GM21723 (cell line): ENCODE measurements at regions not wholly inside any gene's neighbourhood (a gene's known extent, or its start where the extent isn't known, plus 50 kb on each side); places are given as distances from the start of the nearest gene placed in this dataset.

Source experiments
- ATAC-seq: cut with Tn5 transposase; IDR thresholded peaks from one replicate; pipeline ENCODE4 v1.9.1; 2021; ENCODE audit warnings: mild to moderate bottlenecking, moderate library complexity; ENCODE audit not compliant: unreplicated experiment

DNA sequence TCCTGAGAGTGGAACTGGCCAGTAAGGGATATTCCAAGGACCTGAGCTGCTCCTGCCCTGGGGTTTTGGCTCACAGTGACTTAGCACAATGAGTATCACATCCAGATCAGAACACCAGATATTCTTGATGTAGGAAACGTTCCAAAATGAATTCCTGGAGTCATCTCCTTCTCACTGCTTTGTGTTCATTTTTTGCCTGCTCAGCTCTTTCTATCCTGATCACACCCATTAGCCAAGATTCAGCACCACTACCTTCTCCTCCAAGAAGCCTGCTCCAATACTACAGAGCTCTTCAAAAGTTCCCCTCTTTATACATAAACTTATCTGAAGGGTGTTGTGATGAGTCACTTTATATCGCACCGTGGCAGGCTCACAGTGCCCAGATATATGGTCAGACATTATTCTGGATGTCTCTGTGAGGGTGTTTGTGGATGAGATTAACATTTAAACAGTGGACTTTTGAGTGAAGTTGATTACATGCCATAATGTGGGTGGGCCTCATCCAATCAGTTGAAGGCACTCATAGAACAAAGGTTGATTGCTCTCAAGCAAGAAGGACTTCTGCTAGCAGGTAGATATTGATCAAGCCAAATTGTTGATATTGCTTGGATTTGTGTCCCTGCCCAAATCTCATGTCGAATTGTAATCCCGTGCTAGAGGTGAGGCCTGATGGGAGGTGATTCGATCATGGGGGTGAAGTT, 1155.2 kb upstream of the AUTS2 start:
- ATAC-seq, result no peak

DNA sequence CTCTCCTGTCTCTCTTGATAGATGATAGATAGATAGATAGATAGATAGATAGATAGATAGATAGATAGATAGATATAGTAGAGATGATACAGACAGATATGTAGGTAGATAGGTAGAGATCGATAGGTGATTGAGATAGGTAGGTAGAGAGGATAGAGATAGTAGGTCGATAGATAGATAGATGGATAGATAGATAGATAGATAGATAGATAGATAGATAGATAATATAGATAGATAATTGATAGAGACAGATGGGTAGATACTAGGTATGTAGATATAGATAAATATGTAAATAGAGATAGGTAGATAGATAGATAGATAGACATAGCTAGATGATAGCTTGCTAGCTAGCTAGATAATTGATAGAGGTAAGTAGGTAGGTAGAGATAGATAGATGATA, 1154.2 kb upstream of the AUTS2 start:
- no peak for ATAC-seq

DNA sequence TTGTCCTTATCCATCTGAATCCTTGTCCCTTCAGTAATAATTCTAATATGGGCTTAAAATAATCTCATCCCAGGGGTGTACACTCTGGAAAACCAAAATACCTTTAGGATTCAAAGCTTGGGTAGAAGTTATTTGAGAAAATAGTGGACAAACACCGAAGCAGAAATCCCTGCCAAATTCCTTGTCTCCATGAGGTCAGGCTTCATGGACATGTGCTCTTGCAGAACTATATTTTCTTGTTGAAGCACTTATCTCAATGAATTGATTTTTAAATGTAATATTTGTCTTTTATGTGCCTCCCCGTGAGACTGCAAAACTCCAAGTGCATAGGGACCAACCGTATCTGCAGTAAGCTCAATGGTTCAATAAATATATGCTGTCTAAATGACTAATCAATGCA, 1153.3 kb upstream of the AUTS2 start:
- no peak for ATAC-seq

DNA sequence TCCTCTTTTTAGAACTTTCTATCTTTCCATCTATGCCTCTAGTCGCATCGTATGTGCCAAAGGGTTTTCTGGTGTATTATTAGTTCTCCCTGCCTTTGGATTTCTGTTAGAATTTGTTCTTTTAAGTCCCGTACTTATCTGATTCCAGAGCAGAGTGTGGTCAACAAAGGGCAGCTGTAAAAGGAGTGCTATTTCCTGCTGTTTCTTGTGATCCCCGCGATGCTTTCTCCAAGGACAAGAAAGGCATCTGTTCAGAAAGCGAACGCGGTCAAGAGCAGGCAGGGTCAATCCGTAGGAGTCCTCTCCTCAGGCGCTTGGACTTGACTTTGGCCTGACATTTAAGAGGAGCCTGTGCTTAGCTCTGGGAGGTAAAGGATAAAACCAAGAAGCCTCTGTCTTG, 1152.1 kb upstream of the AUTS2 start:
- no peak for ATAC-seq

DNA sequence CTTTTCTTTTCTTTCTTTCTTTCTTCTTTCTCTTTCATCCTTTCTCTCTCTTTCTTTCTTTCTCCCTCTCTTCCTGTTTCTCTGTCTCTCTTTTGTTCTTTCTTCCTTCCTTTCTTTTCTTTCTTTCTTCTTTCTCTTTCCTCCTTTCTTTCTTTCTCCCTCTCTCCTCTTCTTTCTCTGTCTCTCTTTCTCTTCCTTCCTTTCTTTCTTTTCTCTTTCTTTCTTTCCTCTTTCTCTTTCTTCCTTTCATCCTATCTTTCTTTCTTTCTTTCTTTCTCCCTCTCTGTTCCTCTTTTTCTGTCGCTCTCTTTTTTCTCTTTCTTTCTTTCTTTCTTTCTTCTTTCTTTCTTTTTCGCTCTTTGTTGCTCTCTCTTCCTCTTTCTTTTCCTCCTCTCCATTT, 1149.2 kb upstream of the AUTS2 start:
- no peak for ATAC-seq

DNA sequence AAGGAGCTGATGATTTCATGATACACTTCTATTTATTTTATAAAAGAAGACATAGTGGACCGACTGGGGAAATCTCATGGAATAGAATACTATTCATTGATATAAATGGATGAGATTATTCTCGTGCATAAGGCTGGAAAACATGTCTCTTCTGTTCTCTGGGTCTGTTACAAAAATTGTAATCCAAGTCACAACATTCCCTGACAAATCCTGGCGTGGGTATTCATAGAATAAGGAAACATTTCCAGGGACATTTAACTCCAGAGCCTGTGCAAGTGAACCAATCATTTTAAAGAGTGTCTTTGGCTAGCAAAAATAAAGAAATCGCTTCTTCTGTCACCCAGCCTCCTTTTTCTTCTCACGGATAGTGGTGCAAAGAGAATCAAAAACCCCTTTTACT, 1148.5 kb upstream of the AUTS2 start:
- no peak for ATAC-seq

DNA sequence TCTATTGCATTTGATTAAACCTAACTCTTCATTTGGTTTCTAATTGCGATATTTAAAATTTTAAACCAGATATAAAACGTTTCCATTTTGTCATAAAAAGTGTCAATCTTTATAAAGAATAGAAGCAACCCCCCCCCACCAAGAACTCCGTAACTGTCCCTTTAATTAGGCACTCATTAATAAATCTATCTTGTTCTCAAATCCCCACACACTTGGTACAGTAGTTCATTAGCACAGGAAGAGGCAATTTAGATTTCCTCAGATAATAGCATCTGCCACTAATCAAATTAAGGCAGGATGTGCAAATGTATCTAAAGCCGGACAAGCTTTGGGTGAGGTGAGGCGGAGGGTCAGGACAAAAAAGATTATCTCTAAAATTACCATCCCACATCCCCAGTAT, 1143.3 kb upstream of the AUTS2 start:
- ATAC-seq, result no peak

DNA sequence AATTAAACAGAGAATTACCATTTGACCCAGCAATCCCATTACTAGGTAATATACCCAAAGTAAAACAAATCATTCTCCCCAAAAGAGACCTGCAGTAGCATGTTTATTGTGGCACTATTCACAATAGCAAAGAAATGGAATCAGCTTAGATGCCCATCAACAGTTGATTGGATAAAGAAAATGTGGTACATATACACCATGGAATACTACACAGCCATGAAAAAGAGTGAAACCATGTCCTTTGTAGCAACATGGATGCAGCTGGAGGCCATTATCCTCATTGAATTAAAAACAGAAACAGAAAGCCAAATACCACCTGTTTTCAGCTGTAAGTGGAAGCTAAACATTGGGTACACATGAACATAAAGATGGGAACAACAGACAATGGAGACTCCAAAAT, 1141.8 kb upstream of the AUTS2 start:
- no peak for ATAC-seq

DNA sequence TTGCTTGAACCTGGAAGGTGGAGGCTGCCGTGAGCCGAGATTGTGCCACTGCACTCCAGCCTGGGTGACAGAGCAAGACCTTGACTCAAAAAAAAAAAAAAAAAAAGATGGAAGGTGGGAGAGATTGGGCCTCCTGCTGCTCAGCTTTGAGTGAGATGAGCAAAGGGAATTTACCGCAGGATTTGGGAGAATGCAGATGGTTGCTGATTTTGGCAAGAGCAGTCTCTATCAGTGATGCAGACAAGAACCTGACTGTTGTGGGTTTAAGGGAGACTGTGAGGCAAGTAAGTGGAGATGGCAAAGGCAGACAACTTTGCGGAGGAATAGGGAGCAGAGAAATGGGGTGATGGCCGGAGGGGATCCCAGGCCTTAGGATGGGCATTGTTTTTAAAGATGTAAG, 1140.8 kb upstream of the AUTS2 start:
- ATAC-seq, result no peak

DNA sequence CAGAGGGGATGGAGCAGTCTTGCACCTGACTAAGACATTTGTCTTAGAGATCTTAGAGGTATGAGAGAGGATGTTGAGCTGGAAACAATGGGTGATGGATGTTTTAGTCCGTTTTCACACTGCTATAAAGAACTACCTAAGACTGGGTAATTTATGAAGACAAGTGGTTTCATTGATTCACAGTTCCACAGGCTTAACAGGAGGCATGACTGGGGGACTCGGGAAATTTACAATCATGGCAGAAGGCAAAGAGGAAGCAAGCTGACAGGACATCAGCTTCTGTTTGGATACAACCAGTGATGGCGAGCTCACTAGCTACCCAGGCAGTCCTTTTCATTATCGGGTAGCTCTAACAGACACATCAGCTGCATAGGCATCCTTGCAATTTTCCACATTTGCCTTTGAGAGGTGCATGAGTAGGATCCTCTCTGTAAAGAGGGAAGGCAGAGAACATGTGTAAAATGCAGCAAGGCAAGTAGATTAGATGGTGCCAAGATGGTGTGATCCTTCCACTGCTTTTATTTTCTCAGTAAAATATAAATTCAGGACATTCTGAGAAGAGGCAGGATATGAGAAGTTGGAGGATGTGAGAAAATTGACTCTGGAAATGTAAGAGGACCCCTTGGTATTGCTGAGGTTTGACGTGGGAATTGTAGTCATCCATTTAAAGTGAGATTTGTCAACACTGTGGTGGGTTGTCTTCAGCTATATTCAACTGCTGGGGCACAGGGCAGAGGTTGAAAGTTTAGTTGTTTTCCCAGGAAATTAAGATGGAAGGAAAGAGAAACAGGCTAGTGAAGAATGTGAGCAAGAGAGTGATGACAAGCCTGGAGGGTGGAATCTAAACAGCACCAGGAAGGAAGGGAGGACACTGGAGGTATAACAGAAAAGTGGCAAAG, 1140.0 kb upstream of the AUTS2 start:
- ATAC-seq, result no peak

DNA sequence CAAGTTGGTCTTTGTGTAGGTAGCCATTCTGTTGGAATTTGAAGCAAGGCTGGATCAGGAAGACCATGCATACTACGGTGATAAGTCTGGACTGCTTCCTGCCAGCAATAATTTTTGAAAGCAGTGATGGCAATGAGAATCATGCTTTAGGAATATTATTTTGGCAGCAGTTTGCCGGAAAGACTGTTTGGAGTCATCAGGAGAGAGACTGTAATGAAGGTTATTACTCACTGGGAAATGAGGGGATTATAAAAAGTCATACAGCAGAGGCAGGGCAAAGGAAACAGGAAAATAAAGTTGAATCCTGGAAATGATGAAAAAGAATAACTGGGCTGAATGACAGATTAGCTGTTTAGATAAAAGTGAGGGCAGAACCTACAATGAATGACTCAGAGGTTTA, 1136.8 kb upstream of the AUTS2 start:
- no peak for ATAC-seq

DNA sequence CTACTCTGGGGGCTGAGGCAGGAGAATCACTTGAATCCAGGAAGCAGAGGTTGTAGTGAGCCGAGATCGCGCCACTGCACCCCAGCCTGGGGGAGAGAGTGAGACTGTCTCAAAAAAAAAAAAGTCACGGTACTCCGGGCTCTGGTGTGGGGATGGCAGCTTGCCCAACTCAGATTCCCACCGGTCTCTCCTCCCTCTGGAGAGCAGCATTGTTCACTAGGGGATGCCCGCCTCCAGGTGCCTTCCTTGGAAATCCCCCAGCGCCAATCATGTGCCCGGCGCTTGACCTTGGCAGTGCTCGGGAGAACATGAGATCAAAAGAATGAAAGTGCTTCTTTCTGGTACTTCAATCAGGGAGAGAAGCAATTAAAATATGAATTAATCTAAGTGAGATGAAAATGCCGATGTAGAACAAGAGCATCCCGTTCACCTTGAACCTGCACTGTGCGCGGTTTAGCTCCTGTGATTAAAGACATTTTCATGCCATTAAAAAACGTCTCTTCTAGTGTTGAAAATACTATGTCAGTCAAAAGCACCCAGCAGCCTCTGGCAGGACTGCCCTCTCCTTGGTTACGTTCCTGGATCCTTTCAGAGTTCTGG, 1127.3 kb upstream of the AUTS2 start:
- no peak for ATAC-seq

DNA sequence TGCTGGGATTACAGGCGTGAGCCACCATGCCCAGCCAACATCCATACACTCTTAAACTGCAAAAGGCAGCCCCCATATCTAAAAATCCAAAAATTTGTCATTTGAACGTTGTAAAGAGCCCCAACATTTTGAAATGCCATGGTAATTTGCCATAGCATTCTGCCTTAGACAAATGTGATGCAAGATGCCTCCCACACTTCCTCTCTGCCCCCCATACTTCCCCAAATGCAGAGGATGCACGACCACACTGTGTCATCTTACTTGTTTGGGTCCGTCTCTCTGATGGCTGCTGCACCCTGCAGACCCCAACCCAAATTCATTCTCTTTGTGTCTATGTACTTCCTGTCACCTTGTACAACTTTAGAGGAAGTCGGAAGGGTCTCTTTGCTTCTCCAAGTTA, 1125.6 kb upstream of the AUTS2 start:
- ATAC-seq, result no peak

DNA sequence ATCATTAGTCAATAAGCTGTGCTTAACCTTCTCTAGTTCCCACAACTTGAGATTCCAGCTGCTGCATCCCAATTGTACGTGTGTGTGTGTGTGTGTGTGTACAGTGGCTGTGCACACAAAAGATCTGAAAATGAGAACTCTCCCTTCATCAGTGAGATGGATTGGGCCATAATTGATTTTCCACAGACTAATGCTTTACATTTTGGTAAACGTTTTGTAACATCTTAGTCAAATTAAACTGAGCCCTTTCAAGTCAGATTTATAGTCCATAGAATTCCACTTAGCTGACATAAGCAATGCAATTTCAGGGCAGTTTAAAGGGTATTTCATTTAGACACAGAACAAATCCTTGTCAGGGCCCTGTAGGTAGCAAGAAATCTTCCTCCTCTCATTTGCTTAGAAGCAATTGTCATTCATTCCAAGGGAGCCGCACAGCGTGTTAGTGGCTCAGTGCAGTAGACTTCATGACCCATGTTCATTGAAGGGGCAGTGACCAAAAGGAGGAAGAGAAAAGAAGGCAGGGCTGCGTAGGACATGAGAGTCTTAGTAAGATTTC, 1123.5 kb upstream of the AUTS2 start:
- ATAC-seq, result no peak

DNA sequence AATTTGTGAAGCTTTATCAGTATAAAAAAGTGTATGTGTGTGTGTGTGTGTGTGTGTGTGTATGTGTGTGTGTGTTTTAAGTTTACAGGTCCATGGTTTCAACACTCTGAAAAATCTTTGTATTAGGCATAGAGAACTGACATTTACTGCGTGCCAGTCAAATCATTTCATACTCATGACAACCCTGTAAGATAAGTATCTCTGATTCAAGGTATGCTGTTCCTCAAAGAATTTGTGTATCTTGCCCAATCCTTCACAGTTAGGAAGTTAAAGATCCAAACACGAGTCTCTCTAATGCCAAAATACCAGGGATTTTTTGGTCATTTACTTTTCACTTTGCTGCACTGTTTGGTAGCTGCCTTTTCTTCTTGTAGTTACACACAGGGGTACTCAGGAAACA, 1121.3 kb upstream of the AUTS2 start:
- ATAC-seq, result no peak

DNA sequence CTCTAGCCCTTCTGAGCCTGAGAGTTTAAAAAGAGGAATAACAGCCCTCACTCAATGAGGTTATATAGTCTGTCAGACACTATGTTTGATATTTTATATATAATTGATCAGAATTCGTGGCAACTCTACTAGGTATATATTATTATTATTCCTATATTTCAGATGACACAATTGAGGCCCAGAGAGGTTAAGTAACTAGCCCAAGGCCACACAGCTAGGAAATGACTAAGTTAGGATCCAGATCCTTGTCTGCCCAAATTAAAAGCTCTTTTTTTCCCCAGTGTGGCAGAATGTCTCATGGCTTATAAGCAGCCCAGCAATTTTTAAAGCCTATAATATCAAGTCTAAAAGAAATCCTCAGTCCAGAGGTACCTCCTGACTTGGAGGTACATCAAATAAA, 1119.9 kb upstream of the AUTS2 start:
- no peak for ATAC-seq

DNA sequence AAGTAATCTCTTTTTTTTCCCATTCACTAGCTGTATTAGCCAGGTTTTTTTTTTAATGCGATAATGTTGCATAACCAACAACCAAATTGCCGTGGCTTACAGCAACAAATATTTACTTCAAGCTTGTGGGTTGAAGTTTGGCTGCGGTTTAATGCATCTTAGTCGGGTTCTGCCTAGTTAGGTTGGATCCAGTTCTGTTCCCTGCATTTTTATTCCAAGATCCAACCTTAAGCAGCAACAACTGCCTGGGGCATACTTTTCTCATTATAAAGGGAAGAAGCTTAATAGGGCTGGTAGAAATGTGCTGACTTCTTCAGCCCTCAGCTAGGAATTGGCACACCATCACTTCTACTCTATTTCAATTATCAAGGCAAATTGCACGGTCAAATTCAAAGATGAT, 1115.5 kb upstream of the AUTS2 start:
- ATAC-seq, result no peak

DNA sequence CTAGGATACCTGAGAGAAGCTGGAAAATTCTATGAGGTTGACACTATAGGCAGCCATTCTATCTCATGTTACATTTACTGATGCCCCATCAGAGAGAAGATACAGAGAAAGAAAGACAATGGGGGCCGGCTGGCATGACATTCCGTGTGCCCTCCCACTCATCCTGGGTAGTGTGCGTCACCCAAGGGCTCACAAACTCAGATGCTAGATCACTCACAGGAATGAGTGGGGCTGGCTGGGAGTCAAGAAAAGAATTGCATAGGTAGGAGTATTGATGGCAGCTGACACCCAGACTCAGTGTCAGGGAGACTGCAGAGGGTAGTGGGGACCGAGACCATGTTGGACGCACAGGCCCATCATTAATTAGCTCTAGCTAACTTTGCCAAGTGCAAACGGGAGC, 1113.5 kb upstream of the AUTS2 start:
- ATAC-seq, result no peak

DNA sequence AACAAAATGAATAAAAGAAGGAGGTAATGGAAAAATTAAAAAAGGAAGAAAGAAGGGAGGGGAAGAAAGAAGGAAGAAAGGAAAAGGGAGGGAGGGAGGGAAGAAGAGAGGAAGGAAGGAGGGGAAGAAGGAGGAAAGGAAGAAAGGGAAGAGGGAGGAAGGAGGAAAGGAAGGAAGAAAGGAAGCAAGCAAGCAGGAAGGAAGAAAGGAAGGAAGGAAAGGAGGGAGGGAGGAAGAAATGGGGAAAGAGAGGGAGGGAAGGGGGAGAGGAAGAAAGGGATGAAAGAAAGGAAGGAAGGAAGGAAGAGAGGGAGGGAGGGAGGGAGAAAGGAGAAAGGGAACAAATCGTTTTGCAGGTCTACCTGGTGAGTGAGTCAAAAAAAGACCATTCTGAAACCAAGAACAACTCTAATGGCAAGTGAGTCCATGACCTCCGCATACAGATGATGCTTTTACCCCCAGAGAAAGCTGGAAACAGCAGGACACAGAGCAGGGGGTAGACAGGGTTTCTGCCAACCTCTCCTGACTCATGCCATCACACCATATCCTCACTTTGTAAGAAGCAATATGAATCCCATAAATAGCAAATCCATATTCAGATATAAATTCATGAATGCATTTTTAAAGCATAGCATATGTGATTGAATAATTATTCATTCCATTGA, 1112.9 kb upstream of the AUTS2 start:
- no peak for ATAC-seq

DNA sequence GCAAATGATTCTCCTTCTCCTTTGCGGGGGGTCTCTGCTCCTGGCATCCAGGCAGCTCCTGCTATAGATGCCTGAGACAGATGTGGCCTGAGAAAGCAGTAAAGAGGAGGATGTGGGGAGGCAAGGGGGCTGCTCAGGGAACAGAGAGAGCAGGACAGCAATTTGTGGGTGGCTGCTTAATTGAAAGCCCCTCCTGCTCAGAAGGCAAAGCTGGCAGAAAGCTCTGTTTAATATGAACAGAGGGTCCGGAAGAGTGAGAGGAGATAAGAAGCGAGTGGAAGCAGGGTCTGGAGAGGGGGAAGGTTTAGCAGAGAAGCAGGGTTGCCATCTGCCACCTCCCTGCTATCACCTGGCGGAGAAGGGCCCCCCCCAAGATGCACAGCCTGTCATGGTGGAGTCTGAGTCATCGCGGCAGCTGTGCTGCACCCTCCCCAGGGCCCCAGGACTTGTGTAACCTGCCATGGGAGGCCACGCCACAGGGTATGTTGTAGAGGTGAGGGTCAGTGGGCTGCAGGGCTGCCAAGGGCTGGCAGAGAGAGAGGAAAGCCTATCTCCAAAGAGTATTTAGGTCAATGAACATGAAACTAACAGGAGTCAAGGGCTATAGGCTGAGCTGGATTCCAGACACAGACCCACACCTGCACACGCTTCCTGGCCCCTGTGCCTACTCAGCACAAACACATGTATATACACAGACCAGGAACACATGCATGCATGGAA, 1109.8 kb upstream of the AUTS2 start:
- ATAC-seq, result no peak
